GM12874 (cell line): ENCODE measurements at regions not wholly inside any gene's neighbourhood (a gene's known extent, or its start where the extent isn't known, plus 50 kb on each side); places are given as distances from the start of the nearest gene placed in this dataset.

Source experiments
- CTCF ChIP-seq: IDR thresholded peaks from 2 replicates; pipeline ENCODE4 v1.5.1; 2011; ENCODE audit warnings: low read depth, mild to moderate bottlenecking, control low read depth, low read length, moderate library complexity; ENCODE audit not compliant: insufficient read depth

DNA sequence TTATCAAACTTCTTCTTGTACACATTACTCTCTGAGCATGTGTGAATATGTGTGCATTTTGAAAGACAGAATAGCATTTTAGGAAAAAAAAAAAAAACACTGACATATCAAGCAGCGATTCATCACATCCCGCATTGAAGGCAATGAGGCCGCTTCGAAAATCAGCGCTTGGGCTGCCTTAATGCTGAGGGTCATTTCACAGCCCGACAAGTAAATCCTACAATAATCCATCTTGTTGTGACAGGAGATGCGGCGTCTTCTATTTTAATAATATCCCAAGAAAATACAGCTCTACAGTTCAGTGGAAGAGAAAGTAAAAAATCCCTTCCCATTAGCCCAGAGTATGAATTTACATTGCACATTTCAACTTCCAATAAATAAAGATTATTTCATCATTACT is 389.2 kb upstream of the GRM7 start:
- TF ChIP-seq CTCF = no peak

GRCh38 chr3:6491768-6492167 is 369.1 kb upstream of the GRM7 start:
- no peak for TF ChIP-seq CTCF

DNA sequence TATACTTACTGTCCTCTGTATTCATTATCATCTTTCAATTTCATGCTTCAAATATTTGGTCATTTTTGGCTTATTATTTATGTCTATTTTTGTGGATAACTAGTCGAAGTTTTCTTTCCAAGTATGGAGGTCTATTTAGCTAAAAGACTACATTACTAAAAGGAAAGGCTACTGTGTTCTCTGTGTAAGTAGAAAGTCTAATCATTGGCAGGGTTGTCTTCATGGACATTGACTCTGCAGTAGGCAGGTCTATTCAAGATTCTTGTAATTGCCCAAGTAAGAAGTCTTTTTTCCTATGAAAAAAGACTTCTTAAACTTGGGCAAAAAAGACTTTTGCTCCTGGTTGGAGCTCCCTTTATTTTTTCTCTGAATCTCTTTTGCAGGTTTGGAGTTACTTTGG is 368.6 kb upstream of the GRM7 start:
- TF ChIP-seq CTCF = no peak

GRCh38 chr3:6504347-6504746 is 356.6 kb upstream of the GRM7 start:
- no peak for TF ChIP-seq CTCF

GRCh38 chr3:6504834-6505233 is 356.1 kb upstream of the GRM7 start:
- TF ChIP-seq CTCF = no peak

- TF ChIP-seq CTCF = no peak
Observed at GRCh38 chr3:6508410-6508759, 352.5 kb upstream of the GRM7 start.

DNA sequence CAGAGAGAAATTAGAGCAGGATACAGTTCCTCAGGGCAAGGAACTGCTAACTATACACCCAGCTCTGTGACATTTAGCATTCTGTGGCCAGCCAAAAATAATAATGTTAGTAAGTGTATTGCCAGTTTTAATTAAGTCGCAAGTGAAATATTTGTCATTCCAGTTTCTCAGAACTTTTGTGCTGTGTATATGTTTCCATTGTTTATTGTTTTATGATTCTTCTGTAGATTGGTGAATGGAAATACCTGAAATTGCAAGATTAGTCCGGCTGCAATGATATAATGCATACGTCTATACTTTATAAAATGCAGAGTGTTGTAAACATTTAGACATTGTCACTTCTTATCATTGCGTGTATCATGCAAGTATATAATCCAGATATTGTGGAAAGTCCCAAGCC is 351.3 kb upstream of the GRM7 start:
- no peak for TF ChIP-seq CTCF

GRCh38 chr3:6510713-6511112 is 350.2 kb upstream of the GRM7 start:
- no peak for TF ChIP-seq CTCF
